Gastroesophageal sphincter (tissue), 3 donors: ENCODE measurements at regions not wholly inside any gene's neighbourhood (a gene's known extent, or its start where the extent isn't known, plus 50 kb on each side); places are given as distances from the start of the nearest gene placed in this dataset.

Source experiments
- EP300 ChIP-seq: sonication (generic); formaldehyde crosslinking; IDR thresholded peaks from one replicate; pipeline ENCODE4 v1.6.1; 2017; ENCODE audit warnings: antibody characterized with exemption, mild to moderate bottlenecking
- TF ChIP-seq, protein P1 (sequence below), 4 experiments: fragments of 200-600 bp in 2 of 4; fragments of 450-650 bp in 2 of 4; sonication (generic) in 1 of 4; IDR thresholded peaks; one replicate each; pipeline ENCODE4 v1.5.1; 2017 to 2019; ENCODE audit warnings: antibody characterized with exemption in 4 of 4, mild to moderate bottlenecking in 2 of 4, moderate library complexity in 2 of 4

- TF ChIP-seq, protein P1, sequence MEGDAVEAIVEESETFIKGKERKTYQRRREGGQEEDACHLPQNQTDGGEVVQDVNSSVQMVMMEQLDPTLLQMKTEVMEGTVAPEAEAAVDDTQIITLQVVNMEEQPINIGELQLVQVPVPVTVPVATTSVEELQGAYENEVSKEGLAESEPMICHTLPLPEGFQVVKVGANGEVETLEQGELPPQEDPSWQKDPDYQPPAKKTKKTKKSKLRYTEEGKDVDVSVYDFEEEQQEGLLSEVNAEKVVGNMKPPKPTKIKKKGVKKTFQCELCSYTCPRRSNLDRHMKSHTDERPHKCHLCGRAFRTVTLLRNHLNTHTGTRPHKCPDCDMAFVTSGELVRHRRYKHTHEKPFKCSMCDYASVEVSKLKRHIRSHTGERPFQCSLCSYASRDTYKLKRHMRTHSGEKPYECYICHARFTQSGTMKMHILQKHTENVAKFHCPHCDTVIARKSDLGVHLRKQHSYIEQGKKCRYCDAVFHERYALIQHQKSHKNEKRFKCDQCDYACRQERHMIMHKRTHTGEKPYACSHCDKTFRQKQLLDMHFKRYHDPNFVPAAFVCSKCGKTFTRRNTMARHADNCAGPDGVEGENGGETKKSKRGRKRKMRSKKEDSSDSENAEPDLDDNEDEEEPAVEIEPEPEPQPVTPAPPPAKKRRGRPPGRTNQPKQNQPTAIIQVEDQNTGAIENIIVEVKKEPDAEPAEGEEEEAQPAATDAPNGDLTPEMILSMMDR (IDR thresholded peaks at IDR 0.05): no peak
- TF ChIP-seq EP300: no peak
Measured at GRCh38 chr7:64433590-64433989, 119.8 kb downstream of the ZNF736 start.
